Erythroblast (primary cell): ENCODE measurements at regions not wholly inside any gene's neighbourhood (a gene's known extent, or its start where the extent isn't known, plus 50 kb on each side); places are given as distances from the start of the nearest gene placed in this dataset.

ENCODE experiments used
- GATA1 ChIP-seq: IDR thresholded peaks from 2 replicates; pipeline ENCODE4 v1.6.1; 2011; ENCODE audit warnings: low read depth, mild to moderate bottlenecking, control low read depth, low read length, moderate library complexity
- POLR2A ChIP-seq: IDR thresholded peaks from 2 replicates; pipeline ENCODE4 v1.6.1; 2011; ENCODE audit warnings: mild to moderate bottlenecking, low read length

- TF ChIP-seq POLR2A: no peak
- TF ChIP-seq GATA1: no peak
Measured at GRCh38 chr5:10903786-10904560, 142.9 kb upstream of the DAP start.
